Fibroblast of lung (primary cell): ENCODE measurements at regions not wholly inside any gene's neighbourhood (a gene's known extent, or its start where the extent isn't known, plus 50 kb on each side); places are given as distances from the start of the nearest gene placed in this dataset.

Source experiments
- EZH2 ChIP-seq: IDR thresholded peaks from 2 replicates; pipeline ENCODE4 v1.5.1; 2012; ENCODE audit warnings: low read length, control low read depth, mild to moderate bottlenecking; ENCODE audit errors: missing control alignments
- TF ChIP-seq, protein P1 (sequence below), 2 donors: IDR thresholded peaks in 1 of 2; conservative IDR thresholded peaks in 1 of 2; 1 replicate in 1 of 2; 2 replicates in 1 of 2; pipeline ENCODE4 v1.5.1; 2011 to 2012; ENCODE audit warnings: low read length in 2 of 2, control low read depth in 1 of 2, inconsistent platforms in 1 of 2, low read depth in 1 of 2, mild to moderate bottlenecking in 1 of 2

DNA sequence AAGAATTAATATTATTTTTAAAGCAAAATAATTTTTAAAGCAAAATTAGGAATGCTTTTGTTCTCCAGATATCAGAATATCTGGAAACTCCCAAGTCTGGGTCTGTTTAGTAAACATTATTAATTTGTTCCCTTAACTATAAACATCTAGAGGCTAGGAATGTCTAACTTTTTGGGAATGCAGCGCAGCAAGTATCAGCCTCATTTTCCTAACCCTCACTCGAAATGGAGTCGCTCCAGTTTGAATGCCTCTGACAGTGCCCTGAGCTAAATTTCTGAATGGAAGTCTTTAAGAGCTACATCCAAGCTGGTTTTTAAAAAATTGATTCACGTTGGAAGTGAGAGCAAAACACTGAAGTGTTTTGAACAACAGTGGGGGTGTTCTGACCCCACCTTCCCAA, 74.4 kb upstream of the WNT7A start:
- TF ChIP-seq, protein P1, sequence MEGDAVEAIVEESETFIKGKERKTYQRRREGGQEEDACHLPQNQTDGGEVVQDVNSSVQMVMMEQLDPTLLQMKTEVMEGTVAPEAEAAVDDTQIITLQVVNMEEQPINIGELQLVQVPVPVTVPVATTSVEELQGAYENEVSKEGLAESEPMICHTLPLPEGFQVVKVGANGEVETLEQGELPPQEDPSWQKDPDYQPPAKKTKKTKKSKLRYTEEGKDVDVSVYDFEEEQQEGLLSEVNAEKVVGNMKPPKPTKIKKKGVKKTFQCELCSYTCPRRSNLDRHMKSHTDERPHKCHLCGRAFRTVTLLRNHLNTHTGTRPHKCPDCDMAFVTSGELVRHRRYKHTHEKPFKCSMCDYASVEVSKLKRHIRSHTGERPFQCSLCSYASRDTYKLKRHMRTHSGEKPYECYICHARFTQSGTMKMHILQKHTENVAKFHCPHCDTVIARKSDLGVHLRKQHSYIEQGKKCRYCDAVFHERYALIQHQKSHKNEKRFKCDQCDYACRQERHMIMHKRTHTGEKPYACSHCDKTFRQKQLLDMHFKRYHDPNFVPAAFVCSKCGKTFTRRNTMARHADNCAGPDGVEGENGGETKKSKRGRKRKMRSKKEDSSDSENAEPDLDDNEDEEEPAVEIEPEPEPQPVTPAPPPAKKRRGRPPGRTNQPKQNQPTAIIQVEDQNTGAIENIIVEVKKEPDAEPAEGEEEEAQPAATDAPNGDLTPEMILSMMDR (conservative IDR thresholded peaks at IDR 0.05 in 1 of 2, IDR thresholded peaks at IDR 0.05 in 1 of 2; ENCODE audit: low read depth in 1 of 2, low read length in 2 of 2) = no peak
- no peak for TF ChIP-seq EZH2
